IPS-NIHi11 (cell line): ENCODE measurements at regions not wholly inside any gene's neighbourhood (a gene's known extent, or its start where the extent isn't known, plus 50 kb on each side); places are given as distances from the start of the nearest gene placed in this dataset.
"Not testable (repeated sequence)": the region's sequence is repeated elsewhere in the genome, so short reads cannot be mapped to it uniquely, and the experiment has no call there.

ENCODE experiments used
- DNase-seq: peaks from one replicate; pipeline ENCODE4 v3.0.0; 2012; ENCODE audit warnings: mixed read lengths, low spot score

DNA sequence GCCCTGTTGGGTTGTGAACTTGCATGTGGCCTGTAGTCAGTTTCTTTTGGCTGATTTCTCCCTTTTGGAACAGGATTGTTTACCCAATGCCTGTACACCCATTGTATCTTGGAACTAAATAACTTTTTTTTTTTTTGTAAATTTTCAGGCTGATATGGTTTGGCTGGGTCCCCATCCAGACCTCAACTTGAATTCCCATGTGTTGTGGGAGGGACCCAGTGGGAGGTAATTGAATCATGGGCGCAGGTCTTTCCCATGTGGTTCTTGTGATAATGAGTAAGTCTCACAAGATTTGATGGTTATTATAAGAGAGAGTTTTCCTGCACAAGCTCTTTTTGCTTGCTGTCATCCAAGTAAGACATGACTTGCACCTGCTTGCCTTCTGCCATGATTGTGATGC lies 253.8 kb upstream of the GBE1 start:
- DNase-seq = no peak

DNA sequence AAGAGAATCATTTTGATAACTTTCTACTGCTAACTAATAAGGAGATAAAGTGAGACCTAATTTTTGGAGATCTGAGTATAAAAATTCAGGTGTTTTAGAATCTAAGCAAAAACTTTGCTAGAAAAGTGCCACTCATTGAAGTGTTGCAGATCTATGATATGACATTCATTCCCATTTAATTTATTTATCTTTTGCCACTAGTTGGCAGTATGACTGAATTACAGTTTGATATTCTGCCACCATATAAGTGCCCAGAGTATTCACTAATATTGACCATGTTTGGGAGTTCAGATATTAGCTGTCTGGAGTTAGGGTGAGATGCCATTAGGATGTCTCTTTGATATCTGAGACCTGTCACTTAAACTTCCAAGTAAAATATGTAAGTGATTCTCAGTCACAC lies 251.3 kb upstream of the GBE1 start:
- no peak for DNase-seq

DNA sequence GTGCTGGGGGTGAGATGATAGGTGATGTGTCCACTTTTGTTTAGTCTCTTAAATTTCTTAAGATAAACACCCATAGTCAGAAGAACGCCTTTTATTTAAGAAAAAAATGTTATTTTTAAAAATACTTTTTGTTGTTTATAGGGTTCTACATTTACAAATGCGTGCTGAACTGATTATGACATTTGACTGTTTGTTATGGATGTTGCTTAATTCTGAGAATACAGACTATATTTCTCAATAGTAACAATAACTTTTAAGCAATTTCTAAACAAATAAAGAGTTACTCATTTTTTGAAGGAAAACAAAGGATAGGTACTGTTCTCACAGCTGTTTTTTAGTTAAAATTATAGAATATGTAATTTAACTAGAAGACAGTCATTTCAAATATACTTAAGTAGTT lies 249.9 kb upstream of the GBE1 start:
- no peak for DNase-seq

DNA sequence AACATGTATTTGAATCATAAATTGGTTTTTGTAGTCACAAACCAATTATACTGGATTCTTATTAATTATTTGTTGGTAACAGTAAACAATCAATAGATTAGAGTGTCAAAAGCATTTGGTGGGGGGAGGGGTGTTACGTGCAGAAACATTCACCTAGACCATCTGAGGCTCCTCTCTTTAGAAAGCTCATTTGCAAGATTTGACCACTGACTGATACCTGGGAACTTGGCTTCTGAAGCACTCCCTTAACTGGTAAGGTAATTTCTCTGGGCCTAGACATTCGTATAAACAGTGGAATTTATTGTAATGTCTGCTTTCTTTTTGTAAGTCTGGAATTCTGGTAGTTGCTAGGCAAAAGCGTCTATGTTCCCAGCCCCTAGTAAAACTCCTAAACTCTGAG lies 243.8 kb upstream of the GBE1 start:
- no peak for DNase-seq

DNA sequence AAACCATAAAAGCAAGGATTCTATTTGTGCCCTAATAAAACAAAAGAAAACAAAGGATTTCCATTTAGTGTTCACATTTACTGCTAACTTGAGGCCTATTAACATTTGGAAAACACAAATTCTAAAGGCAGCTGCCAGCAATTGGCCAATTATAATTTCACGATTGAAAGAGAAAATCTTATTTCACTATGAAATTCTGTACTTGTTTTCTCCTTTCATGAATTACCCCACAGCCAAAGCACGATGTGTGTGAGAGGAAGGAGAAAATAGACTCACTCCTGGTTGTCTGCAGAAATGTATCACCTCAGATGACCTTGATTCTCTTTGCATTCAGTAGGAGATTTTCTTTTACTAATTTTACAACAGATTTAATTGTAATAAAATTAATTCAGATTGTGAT lies 242.8 kb upstream of the GBE1 start:
- DNase-seq = no peak

DNA sequence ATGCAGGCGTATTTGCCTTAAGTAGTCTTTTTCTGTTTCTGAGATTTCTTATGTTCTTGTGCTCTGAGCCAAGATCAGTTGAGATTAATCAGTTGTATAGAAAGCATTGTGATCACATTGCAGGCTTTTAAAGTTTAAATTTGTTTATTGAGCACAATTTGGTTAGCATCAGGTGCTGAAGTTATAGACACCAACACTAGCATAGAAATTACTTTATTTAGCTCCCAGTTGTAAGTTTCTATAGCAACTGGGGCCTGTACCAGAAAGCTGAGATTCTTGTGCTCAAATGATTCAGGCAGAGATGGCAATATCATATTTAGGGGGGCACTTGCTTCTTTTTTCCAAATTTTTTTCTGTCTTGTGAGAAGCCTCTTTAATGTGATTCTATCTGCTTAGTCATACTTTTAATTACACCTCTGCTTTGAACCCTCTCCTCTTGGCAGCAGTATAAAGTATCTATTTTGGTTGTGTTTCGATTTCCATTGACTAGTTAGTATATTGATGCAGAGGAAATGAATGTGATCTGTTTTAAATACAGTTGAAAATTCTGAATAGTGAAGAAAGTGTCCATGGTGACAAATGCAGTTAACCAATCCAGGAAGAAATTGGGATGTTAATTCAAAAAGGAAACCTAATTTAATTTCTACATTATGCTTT lies 241.7 kb upstream of the GBE1 start:
- DNase-seq = no peak

DNA sequence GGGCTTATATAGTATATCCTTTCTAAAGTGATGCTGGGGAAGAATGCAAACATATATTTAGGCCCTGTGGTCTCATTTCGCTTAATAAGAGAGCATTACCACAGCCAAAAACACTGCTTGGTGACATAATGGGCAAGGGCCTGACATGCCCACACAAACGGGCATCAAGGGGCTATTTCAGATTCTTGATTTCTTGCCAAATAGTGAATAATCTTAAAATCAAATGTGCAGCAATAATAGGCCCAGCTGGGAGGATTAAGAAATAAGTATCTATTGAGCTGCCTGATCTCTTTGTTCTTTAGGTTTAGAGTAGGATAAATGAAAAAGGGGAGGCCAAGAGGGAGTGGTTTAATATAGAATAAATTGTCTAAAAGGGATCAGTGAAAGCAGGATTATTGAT lies 241.0 kb upstream of the GBE1 start:
- DNase-seq = no peak

DNA sequence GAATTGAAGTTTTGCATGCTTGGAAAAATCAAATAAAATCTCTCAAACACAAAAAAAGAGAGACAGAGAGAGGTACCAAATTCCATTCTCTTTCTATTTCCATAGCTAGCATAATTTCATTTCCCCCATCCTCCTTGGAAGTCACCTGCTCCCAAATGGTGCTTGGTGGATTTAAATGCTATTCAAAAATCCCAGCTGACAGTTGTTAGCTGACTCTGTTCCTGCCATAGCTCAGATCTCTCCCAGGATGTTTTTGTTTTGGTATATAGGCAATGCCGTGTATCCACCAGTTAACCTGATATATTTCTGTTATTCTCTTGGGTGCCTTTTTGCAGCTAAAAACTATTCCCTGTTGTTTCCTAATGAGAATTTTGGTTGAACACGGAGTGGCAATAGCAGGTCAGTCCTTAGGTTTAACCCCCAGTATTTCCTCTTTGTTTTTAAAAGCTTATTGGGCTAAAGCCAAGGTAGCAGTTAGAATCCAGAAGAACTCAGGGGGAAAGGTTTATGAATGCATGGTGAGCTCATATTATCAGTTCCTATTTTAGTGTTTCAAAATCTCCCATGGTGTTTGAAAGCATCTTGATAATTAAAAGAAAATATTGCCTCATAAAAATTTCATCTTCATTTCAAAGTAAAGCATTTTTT lies 240.0 kb upstream of the GBE1 start:
- DNase-seq = no peak

DNA sequence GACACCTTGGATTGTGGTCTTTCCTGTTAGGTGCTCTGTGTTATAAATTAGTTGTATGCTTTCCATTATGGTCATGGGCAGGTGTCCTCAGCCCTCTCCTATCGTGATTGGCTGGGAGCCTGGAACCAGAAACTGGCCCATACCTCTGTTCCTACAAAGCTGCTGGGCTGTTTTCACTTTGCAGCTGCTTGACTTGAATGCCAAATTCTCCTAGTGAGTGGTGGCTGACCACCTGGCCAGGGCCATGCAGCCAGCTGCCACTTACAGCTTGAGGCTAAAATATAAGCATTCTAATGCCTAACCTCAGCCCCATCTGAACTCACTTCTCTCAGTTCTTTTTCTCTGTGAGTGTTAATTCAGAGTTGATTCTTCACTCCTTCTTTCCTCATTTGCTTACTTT lies 239.3 kb upstream of the GBE1 start:
- DNase-seq = no peak

DNA sequence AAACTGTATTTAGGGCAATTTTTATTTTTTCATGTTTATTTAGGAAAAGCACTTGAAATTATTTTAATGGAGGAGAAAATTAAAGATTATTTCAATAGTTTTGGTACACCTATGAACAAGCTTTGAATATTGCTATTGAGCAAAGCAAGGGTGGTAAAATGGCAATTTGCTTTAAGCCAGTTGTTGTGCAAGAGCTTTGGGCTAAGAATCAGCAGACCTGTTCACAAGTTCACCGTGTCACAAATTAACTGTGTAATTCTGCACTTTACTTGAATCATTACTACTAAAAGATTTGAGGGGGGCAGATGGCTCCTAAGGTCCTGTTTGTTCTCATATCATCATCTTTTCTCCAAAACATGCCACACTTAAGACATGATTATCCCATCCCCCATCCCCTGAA lies 238.9 kb upstream of the GBE1 start:
- DNase-seq = no peak

DNA sequence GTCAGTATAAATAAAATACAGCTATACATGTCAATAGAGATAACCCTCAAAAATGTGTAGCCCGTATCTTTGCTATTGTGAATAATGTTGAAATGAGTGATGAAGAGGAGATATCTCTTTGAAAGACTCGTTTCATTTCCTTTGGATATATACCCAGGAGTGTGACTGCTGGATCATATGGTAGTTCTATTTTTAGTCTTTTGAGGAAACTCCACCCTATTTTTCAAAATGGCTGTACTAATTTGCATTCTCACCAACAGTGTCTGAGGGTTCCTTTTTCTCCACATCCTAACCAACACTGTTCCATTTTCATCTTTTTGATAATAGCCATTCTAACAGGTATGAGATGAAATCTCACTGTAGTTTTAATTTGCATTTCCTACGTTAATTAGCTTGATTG lies 237.5 kb upstream of the GBE1 start:
- no peak for DNase-seq

DNA sequence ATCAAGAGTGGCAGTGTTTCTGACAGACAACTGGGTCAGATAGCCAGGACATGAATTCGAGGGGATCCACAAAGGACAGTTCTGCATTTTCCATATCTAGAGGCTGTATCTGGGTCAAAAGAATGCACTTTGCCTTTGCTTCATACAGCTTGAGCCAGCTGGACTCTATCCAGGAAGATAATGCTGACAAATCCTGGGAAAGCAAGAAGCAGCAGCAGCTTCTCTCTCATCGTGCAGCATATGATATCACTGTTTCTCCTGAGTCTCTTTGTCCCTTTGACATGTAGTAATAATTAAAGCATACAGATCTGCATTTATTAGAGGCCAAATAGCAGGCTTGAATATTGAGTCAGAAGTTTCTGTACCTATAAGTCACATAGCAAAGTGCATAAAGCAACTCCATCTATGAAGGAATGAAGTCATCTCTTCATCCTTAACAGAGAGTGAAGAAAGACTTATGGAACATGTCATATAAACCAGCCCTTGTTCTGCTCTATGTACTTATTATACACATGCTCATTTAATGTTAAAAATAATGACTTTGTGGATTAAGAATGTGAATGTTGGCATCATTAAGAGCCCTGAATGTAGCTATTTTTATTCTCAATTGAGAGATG lies 236.8 kb upstream of the GBE1 start:
- DNase-seq = no peak

DNA sequence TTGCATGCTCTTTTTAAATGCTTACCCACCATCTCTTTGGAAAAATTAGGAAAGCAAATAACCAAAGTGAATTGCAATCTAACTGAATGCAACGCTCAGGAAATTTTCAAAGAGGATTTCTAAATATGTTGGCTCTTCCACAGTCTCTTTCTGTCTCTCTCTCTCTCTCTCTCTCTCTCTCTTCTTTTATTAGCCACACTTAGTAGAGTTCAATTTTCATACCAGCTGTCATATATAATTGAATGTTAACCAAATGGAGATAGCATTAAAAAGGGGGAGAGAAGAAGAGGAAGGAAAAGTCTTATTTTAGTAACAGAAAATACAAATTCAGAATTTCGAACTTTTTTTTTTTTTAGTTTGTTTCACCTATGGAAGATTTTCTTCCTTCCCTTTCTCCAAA lies 235.9 kb upstream of the GBE1 start:
- DNase-seq = no peak

DNA sequence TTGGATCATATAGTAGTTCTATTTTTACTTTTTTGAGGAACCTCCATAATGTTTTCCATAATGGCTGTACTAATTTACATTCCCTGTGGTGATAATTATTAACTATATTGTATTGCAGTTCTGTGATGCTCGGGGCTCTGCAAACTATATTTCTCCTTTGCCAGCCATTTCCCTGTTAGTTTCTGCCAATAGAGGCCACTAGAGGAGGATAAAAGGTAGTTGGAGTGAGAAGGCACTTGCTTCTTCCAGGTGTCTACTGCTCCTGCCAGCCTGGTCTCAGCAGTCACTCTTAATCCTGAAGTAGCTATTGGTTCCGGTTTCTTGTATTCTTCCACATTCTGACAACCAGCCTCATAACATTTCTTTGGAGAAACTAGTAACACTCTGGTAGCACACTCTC lies 233.9 kb upstream of the GBE1 start:
- DNase-seq = no peak

DNA sequence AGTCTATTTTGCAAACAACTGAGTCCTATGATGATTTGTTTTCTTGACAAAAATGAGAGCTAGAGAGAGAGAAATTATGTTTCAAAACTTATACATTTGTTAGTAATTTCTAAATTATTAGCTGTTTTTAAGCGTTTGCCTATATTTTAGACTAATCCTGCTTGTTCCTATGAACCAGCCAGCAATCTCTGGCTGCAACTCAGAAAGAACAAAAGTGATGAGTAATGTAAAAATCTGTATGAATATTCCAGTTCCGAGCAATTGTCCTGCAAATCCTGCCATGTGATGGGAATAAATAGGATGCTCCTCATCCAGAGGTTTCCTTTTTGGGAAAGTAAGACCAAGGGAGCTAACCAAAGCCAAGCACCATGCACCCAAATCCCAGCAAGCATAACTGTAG lies 228.3 kb upstream of the GBE1 start:
- DNase-seq = no peak

DNA sequence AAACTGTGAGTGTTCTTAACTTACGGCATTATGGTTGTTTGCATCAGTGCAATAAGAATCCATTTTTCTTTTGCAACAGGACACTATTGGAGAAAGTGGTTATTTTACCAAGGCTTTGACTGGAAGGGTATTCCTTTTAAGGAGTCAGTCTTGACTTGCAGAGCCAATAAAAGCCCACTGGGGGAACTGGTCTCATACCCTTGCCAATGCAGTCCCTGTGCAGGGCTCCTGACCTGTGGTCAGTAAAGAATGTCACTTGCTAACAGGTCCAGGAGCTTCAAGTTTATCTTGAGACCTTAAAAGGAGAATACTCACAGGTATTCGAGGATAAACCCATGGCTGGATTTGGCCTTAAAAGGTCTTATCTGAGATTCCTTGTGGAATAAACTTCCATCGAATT lies 227.8 kb upstream of the GBE1 start:
- DNase-seq = no peak

DNA sequence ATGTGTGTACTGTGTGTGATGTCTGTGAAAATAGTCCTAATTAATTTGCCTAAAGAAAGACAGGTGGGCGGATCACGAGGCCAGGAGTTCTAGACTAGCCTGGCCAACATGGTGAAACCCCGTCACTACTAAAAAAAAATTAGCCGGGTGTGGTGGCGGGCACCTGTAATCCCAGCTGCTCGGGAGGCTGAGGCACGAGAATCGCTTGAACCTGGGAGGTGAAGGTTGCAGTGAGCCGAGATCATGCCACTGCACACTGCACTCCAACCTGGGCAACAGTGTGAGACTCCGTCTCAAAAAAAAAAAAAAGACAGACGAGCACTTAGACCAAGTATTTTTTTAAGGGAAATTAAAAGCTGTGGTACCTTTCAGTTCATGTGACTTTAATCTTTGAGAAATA lies 226.0 kb upstream of the GBE1 start:
- DNase-seq = not testable (repeated sequence)

DNA sequence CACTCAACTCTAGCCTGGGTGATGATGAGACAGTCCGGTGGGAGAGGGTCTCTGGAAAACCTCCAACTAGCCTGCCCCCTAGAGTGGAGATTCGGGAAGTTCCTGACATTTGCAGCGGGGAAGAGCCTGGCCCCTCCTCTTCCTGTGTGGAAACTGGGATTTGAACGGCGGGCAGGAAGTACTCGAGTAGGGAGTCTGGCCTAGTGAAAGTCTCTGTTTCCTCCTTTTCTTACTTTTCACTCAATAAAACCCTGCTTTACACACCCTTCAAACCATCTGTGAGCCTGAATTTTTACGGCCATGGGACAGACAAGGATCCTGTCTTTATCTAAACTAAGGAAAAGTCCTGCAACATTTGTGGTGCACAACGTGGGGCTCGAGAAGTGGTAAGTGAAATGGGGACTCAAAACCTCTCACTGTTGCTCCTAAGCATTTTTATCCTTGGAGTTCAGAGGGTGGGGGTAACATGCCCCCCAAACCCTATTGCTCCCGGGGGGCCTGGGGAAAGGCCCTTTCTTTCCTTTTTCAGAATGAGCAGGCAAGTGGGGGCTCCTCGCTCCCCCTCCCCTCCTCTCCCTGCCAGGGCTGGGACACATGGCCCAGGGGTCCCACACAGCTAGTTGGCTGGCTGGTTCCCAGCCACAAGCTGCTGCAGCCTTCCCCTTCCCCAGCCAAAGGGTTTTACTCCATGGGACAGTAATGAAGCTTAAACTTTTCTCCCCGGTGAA lies 224.7 kb upstream of the GBE1 start:
- DNase-seq = peak; percentile 10

DNA sequence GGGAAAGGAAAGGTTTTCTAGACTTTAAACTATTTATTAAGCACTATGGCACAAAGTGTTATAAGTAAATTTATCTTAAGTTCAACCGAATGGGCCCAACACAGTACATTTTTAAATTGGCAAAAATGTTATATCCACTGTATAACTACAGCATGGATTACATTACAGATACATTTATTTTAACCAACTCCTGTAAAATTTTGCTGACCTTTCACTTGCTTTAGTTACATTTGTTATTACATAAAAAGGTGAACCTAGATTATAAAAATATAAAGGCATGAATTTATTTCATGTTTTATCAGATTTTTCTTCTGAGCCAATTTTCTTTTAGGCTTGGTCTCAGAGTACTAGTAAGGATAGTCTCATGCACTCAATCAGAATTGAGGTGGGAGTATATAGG lies 221.9 kb upstream of the GBE1 start:
- no peak for DNase-seq

DNA sequence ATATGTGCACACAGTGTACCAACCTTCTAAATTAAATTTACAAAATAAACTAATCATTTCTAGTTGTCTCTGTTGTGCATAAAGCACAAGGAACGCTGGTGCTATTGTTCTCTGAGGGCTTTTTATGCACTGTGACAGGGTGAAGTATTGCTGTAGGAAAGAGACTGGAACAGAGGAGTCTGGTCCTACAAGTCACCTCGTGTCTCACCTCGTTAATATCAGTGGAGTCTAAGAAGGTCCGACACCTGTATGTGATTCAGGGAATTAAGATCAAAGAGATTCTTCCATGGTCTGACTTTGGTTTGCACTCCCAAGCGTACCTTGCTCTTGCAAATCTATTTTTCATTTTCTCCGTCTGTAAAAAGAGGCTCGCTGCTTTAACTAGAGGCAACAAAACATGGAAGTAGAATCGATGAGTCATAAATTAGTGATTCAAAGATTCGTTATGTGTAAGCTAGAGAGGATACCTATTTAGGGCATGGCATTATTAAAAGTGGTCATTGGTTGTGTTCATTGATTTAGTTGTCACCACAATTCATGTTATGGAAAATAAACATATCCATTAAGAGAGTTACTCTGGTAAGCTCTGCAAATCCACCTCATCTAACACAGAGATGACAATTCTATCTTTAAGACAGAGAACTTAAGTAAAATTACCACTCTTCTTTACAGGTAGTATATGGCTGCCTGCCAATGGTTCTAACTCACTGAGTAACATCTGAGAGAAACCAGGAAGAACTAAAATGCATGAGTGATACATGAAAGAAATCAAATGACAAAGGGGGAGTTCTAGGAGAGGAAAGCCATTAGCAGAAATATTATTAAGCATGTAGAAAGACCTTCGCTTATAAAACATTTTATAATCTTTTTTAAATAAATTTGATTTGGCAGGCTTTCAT lies 219.4 kb upstream of the GBE1 start:
- no peak for DNase-seq

DNA sequence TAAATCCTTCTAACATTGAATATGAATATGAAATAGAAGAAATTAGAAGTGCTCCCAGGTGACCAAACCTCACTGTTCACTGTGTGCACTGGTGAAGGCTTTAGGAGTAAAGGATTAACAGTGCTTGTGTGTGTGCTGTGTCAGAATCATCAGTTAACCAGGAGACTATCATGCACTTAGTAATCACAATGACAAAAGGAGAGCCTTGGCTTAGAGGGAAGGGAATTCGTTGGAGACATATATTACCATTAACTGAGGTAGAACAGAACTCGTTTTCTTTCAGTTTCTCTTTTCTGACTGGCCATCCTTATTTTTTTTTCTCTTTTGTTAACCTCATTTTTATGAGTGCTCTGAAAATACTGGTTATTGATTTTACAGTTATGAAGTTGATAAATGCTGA lies 213.3 kb upstream of the GBE1 start:
- DNase-seq = no peak

DNA sequence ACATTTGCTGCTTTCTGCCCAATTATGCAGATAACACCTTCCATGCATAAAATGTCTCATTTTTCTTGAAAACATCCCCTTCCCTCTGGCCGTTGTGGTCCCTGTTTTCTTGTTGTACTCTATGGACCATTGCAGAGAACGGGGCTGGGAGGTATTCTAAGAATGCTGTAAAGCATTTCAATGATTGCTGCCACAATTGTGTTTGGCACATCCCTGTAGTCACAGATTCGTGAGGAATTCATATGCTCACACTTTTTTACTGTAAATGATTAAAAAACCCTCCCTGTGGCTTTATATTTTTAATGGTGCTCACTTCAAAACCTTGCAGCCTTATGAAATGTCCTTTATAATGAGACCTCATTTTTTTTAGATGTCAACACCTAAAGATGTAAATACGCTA lies 207.2 kb upstream of the GBE1 start:
- DNase-seq = peak; percentile 14
